HG03159 (cell line): ENCODE measurements at regions not wholly inside any gene's neighbourhood (a gene's known extent, or its start where the extent isn't known, plus 50 kb on each side); places are given as distances from the start of the nearest gene placed in this dataset.

Experiments
- ATAC-seq: cut with Tn5 transposase; IDR thresholded peaks from one replicate; pipeline ENCODE4 v1.9.1; 2021; ENCODE audit warnings: mild to moderate bottlenecking, moderate library complexity; ENCODE audit not compliant: unreplicated experiment

DNA sequence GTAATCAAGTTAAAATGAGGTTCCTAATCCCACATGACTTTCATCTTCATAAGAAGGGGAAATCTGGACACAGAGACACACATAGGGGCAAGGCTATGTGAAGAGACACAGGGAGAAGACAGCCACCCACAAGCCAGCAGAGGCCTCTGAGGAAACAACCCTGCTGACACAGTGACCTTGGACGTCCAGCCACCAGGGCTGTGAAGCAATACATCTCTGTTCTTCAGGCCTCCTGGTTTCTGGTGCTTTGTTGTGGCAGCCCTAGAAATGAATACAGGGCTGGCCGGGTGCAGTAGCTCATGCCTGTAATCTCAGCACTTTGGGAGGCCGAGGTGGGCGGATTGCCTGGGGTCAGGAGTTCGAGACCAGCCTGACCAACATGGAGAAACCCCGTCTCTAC is 183.9 kb downstream of the CXCL12 start:
- no peak for ATAC-seq

DNA sequence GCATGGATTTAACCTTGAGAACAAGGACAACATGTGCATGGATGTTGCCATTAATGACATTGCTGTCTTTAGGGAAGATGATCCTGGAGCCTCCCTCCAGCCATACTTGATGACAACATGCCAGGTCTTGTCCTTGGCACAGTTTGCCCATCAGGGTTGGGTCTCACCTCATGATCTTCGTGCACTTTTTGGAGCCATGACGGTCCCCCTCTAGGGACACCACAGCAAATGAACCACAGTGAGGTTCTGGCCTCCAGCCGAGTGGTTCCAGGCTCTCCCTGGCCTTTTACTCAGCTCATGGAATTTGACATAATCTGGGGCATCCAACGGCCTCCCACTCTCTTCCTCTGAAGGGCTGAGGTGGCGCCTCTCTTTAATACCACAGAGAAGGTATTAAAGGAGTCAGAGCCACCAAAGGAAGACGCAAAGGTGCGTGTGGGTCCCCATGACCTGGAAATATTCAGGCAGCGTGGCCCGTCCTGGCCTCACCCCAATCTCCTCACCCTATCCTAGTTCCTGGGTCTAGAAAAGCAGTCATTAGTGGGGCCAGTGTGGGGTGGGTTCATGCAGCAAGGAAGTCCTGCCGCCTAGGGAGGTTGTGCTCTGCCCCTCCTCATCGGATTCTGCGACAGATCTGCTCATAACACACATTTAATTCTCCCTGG is 184.8 kb downstream of the CXCL12 start:
- ATAC-seq: no peak

DNA sequence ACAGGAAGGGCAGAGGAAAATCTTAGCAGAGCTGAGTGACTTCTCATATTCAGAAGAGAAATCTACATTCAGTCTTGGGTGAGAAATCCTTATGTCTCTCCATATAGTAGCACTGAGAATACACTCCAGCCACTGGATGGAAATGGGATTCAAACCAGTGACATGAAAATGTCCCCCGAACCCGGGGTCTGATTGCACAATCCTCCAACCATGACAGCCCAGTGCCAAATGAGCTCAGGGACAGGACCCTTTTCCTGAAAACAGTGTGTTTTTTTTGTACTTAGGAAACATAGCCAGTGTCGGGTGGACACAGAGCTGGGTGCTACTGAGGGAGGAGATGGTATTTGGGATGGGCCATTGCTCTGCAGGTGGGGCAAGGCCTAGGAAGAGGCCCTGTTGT is 185.6 kb downstream of the CXCL12 start:
- ATAC-seq: no peak

DNA sequence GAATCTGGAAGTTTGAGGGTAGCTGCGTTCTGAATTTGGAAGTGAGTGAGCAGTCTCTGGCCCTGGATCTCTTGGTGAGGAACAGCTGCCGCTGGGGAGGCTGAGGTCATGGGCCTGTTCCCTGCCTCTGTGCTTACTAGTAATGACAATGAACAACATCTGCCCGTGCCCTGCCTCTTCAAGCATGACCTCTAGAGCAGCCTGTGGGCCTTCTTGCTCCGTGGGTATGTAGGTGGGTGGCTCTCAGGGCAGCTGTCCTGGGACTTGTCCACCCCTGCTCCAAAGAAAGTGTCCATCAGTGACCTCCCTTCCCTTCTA is 186.2 kb downstream of the CXCL12 start:
- no peak for ATAC-seq

DNA sequence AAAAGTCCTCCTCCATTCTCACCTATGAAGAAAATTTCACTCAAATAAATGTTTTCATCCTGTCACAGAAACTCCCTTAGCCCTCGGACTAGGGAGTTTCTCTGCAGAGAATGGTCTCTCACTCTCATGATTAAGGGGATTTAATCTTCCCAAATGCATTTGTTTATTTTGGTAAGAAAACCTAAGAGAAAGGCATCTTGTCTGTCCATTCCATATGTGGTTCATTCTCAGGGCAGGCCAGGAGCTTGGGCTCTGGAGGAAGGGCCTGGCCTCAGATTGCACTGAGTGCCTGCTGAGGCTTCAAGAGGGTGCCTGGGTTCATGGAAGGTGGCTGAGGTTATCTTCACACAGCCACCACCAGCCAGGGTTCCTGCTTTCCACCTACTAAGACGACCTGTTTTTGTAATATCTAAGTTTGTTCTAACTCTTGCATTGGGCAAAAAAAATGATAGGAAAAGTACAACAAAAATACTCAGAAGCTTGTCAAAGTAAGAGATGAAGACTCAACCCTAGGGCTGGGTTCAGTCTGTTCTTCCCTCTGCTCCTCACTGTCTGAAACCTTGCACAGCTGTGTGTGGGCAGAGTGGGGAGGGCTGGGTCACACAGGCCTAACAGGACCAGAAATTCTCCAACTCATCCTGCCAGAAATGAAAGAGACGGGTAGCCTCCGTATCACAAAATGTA is 186.7 kb downstream of the CXCL12 start:
- ATAC-seq: no peak

DNA sequence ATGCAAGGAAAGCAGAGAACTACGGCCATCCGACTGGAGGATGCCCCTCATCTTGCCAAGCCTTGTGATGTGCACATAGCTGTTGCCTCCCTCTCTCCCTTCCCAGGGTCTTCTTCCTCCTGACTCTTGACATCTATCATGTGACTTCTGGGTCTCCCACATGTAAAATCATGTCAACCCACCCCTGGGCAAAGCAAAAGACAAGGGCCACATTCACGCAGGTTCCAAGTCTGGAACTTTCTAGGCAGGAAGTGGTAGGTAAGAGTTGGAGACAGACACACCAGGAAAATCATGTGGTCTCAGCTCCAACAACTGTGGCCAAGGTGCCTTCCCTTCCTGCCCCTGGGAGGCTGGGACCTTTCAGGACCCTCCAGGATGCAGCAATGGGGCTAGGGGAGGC is 187.3 kb downstream of the CXCL12 start:
- ATAC-seq: no peak

DNA sequence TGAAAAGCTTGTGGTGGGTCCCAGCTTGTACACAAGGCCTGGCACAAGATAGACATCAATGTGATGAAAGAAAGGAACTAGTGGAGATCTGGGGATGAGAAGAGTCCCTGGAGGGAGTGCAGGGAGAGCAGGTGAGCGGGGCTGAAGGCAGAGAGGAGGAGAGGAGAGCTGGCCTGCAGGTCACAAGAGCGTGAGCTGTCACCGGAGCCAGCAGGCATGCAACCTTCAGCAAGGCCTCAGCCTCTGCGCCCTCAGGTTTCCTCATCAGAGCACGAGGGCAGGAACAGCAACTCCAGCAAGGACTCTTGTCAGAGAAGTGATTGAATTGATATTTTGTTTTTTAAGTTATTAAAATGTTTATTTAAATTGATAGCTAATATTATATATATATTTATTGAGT is 188.6 kb downstream of the CXCL12 start:
- ATAC-seq: no peak

DNA sequence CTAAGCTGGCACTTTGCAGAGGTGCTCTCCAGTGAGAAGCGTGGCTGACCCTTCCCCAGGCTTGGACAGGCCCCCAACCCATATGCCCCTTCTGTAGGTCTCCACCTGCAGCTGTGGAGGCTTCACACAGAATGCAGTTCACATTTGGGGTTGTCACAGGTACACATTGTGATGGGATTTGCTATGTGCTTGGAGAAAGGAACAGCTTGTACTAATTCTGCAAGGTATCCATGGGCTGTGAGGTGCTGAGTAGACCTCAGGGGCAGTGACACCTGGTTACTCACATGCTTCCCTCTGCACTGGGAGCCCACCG is 188.9 kb downstream of the CXCL12 start:
- ATAC-seq: no peak

DNA sequence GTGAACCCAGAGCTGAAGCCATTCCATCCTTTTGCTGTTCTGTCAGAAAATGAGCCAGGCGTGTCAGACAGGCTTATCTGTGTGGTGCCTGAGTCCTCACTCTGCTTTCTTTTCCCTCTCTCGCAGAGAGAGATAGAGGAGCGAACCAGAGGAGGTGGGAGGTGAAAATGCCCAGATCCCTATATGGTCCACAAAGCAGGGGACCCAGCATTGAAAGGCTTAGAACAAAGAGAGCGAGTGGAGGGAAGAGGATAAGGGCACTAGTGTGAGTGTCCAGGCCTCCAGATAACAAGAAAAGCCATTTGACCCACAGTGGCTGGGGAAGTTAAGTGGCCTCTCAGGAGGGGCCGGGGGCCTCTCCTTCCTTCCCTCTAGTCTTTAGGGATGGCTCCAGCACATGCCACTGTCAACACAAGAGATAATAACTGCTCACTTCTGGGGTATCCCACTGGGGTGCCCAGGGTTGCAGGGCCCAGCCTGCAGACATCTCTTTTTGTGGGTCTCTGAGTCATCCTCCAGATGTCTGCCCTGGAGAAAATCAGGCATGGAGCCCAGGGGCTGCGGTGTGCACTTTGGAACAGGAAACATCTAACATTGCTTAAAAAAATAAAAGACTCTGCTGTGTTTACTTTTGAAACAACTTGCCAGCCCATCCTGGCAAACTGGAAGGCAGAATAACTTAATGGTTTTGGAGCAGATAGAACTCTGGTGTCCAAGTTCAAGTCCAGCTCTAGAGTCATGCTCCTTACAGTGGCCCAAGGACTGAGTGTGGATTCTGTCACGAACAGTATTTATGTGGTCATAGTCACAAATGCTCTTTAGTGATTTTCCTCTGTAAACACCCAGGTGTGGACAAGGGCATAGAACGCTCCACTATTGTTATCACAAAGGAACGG is 189.5 kb downstream of the CXCL12 start:
- no peak for ATAC-seq

DNA sequence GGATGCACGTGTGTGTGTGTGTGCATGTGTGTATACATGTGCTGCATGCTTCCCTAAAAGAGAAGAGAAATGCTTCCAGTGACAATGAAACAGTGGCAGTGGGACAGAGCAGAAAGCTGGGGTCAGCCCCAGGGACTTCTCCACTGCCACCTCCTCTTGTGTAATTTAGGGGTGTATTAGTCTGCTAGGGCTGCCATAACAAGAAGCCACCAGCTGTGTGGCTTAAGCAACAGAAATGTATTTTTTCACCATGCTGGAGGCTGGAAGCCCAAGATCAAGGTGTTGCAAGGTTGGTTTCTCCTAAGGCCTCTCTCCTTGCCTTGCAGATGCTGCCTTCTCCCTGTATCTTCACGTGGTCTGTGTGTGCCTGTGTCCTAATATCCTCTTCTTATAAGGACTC is 190.5 kb downstream of the CXCL12 start:
- no peak for ATAC-seq

DNA sequence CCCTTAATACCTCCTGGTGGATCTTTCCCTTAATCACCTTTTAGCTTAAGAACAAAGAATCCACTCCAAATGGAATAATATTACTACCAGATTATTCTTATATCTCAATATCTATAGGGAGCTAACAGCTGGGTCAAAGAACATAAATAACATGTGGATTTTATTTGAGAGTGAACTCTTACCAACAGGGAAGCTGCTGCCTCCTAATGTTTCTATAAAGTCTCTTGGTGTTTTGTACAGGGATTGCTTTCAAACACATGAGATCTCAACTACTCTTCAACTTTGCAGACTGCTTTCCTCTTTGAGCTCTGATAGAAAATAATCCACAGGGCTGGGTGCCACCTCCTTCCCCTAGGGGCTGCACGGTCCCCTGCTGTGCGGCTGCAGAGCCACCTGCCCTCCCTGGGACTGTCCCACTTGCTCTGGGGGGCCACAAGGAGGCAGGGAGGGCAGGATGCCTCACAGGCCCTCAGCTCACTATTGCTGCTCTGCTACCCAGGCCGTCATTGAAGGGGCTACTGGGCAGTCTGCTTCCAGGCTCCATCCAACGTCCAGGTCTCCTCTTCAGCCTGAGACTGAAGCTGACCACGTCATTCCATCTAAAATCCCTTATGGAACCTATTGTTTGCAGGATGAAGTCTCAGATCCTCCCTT is 191.2 kb downstream of the CXCL12 start:
- ATAC-seq: no peak

DNA sequence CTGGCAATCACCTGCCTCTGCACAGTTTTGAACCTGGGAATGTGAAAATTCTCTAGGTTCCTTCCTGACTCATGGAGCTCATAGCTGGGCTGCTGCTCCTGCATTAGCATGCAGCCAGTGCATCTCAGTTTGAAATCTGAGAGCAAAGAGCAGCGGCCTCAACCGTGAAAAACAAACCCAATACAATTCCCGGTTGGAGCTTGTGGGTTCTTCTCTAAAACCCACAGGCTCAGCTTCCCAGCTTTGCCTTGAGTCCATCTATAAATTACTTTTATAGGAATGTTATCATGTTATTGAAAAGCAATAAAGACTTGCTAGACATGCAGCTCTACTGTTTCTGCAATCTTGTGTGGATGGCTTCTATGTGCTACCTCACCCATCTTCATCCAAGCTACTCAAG is 191.7 kb downstream of the CXCL12 start:
- ATAC-seq: no peak

DNA sequence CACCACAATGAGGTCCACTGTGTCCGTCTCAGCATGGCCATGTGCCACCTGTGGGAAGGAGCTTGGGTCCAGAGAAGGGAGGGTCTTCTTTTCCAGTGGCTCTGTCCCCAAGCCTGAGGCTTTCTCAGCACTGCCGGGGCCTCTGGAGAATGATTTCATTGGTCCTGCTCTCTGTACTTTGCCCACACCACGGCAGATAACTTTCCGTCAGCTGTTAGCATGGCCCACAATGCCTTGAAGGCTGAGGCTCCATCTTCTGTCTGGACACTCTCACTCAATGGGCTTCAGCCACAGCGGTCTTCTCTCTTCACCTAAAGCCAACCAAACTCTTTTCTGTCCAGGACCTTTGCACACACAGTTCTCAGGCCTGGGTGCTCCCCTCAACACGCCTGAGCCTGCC is 192.5 kb downstream of the CXCL12 start:
- ATAC-seq: no peak

DNA sequence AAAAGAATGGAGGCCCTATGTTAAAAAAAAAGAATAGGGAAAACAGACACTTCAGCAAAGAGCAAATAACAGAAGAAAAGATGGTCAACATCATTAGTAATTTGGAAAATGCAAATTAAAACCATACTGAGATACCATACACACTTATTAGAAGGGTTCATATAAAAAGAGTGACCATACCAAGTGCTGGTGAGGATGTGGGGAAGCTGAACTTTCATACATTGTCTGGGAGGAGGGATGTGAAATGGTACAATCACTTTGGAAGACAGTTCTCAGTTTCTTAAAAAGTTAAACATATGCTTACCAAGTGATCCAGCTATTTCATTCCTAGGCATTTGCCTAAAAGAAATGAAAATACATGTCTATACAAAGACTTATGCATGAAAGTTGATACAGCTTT is 194.4 kb downstream of the CXCL12 start:
- ATAC-seq: no peak

DNA sequence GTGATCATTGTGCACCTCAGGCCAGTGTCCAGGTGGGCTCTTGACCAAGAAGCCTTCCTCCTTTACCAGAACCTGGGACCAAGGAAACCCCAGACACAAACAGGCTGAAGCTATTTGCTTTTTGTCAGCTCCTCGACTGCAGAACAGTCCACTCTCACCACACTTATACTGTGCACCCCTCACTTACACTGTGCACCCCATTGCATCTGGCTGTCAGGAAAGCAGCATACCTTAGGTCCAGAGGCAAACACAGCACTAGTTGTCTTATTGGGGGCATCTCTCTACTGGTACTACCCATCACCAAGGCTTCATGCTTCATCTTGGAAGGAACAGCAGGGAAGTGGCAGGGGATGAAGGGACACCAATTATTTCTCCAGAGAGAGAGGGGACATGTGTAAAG is 198.1 kb downstream of the CXCL12 start:
- no peak for ATAC-seq

DNA sequence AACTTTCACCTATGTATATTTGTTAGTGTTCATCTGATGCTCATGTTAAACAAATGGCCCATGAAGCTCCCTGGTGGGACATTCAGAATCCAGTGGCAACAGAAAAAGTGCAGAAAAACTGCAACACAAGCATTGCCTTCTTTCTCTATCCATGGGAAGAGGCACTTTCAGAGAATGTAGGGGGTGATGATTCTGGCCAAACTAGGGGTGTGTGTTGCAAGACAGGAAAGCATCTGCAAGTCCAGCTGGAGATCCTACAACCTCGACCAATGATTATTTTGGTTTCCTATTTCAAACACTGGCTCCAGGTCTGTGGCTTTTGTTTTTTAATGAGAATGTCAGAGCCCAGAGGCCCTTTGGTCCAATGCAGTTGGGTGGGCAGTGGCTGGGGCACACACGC is 198.7 kb downstream of the CXCL12 start:
- ATAC-seq: no peak

DNA sequence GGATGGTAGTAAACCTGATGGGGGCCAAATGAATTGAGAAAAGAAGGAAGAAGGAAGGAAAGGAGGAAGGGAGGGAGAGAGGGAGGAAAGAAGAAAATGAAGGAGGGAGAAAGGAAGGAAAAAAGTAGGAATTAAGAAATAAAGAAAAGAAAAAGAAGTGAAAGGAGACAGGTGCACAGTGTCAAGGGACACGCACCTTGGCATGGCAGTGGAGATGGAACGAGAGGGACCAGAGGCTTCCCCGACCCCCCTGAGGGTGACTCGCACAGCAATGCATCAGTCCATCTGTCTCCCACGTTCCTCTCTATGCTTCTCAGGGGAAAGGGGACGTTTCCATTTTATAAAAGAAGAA is 199.6 kb downstream of the CXCL12 start:
- ATAC-seq: no peak

DNA sequence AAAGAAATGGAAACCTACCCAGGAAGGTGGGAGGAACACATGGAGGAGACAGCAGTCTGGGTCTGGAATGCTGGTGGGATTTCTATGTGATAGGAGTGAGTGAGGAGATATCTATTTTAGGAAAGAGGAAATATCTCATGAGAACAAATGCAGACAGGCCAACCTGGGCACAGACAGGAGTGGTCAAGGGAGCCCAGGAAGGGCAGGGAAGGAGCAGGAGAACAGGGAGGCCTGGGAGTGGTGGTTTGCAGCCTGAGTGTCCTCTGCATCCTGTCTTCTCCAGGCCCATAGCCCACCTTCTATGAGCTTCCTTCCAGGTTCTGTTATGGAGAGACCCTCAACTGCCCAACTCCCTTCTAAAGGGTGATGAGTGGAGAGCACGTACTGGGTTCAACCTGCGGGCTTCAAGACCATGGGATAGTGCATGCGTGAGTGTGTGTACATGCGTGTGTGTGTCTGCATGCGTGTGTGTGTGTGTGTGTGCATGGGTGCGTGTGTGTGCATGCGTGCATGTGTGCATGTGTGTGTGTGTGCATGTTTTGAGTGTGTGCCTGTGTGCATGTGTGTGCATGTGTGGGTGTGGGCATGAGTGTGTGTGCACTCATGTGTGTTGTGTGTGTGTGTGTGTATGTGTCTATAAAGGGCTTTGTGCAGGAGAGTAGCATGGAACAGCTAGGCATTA is 200.1 kb downstream of the CXCL12 start:
- ATAC-seq: no peak

DNA sequence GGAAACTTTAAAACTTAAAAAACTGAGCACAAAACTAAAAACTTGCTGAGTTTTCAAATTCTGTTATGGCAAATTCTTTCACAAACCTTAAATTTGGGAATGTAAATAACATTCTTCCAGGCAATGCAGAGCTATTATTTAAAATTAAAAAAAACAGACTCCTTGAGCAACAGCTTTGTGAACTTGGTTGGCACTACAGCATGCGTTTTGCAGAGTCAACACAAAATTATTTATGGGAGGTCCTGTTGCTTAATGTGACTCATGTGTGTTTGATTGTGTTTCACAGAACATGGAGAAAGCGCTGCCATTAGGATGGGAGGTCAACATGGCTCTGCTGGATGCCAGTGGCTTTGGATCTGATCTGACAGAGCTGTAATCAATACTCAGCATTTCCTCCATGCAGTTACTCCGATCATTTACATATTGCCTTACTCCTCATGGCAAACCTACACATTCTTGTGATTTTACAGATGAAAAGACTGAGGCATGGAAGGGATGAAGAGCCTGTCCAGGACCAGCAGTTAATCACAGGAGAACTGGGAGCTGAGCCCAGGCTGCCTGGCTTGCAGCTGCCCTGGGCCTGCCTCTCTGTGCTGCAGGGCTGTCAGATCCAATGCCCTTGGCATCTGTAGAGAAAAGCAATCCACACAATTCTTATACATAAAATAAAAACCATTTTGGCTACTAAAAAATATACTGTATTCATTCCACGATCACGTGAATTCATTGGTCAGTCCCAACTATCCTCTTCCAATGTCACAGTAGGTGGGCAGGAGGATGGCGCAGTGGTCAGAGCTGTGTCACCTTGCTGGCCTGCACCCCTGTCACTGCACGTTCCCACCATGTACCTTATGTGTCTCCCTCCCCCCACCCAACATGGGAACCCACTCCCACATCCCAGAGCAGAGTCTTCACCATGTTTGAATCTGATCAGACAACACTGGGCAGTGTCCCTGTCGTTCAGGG is 200.9 kb downstream of the CXCL12 start:
- ATAC-seq: no peak

DNA sequence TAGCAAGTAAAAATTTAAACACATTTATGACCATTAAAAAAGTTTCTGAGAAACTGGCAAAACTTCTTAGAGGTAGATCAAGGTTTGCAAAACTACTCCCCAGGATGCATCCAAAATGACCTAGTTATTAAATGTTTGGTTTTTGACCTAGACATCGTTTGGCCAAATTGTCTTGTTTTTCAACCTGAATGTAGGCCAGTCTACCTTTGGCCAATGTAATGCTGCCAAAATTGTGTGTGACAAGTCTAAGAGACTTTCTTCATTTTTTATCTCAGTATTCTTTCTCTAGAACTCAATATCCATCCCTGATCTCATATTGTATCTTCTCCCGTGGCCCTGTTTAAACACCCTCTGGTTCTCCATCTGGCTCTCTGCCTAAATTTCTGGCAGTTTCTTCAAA is 202.0 kb downstream of the CXCL12 start:
- ATAC-seq: no peak
